ENCODE measurements at regions not wholly inside any gene's neighbourhood (a gene's known extent, or its start where the extent isn't known, plus 50 kb on each side); places are given as distances from the start of the nearest gene placed in this dataset.

GRCh38 chr10:28082316-28082715 lies 83.4 kb upstream of the ODAD2 start:
- Histone ChIP-seq H3K27ac (ENCODE audit: low read length) (no peak overlapping the region), H3K9me3 (replicated peaks; ENCODE audit: insufficient read depth, low read length) (no peaks in the 10 kb centered on the region), H3K4me2 (ENCODE audit: low read depth, low read length) (no peak overlapping the region), H3K4me3 (ENCODE audit: low read length) (no peak overlapping the region), H3K9me2 (replicated peaks; ENCODE audit: insufficient read depth, low read length) (no peaks in the 10 kb centered on the region), H2AFZ (ENCODE audit: low read length) (no peak overlapping the region), H3K36me3 (replicated peaks; ENCODE audit: insufficient read depth, low read length) (no peaks in the 10 kb centered on the region), H3K9ac (ENCODE audit: low read length) (no peak overlapping the region), H3K4me1 (ENCODE audit: low read length) (no peaks in the 10 kb centered on the region), H4K20me1 (ENCODE audit: insufficient read depth, low read length) (no peaks in the 10 kb centered on the region), H3K79me2 (ENCODE audit: low read length) (no peaks in the 10 kb centered on the region), H3F3A (ENCODE audit: insufficient read depth, low read length) (no peaks in the 10 kb centered on the region), H3K27me3 (replicated peaks; ENCODE audit: insufficient read depth, low read length) (no peaks in the 10 kb centered on the region)
- no peak for TF ChIP-seq EZH2phosphoT487 (IDR thresholded peaks at IDR 0.05; ENCODE audit: low read length)
- TF ChIP-seq CTCF (IDR thresholded peaks at IDR 0.05; ENCODE audit: low read length): no peak
- no peak for TF ChIP-seq EZH2 (optimal IDR thresholded peaks at IDR 0.05; ENCODE audit: low read depth, low read length)
- no peak for DNase-seq

- Histone ChIP-seq H3K36me3 (replicated peaks; ENCODE audit: insufficient read depth, low read length) (no peaks in the 10 kb centered on the region), H3F3A (ENCODE audit: insufficient read depth, low read length) (no peaks in the 10 kb centered on the region), H3K4me1 (ENCODE audit: low read length) (no peaks in the 10 kb centered on the region), H3K27me3 (replicated peaks; ENCODE audit: insufficient read depth, low read length) (no peaks in the 10 kb centered on the region), H4K20me1 (ENCODE audit: insufficient read depth, low read length) (no peaks in the 10 kb centered on the region), H2AFZ (ENCODE audit: low read length) (no peak overlapping the region), H3K9me2 (replicated peaks; ENCODE audit: insufficient read depth, low read length) (no peaks in the 10 kb centered on the region), H3K79me2 (ENCODE audit: low read length) (no peaks in the 10 kb centered on the region), H3K4me2 (ENCODE audit: low read depth, low read length) (no peak overlapping the region), H3K4me3 (ENCODE audit: low read length) (no peak overlapping the region), H3K9me3 (replicated peaks; ENCODE audit: insufficient read depth, low read length) (no peaks in the 10 kb centered on the region), H3K27ac (ENCODE audit: low read length) (no peak overlapping the region), H3K9ac (ENCODE audit: low read length) (no peak overlapping the region)
- TF ChIP-seq EZH2 (optimal IDR thresholded peaks at IDR 0.05; ENCODE audit: low read depth, low read length) (no peak), CTCF (IDR thresholded peaks at IDR 0.05; ENCODE audit: low read length) (no peak), EZH2phosphoT487 (IDR thresholded peaks at IDR 0.05; ENCODE audit: low read length) (no peak)
- DNase-seq: no peak
Observed at GRCh38 chr10:28077889-28078288, 79.0 kb upstream of the ODAD2 start.

- no peaks in the 10 kb centered on the region for H4K20me1 ChIP-seq (ENCODE audit: insufficient read depth, low read length)
- no peak overlapping the region for H3K27ac ChIP-seq (ENCODE audit: low read length)
- no peak overlapping the region for H2AFZ ChIP-seq (ENCODE audit: low read length)
- H3K27me3 ChIP-seq (replicated peaks; ENCODE audit: insufficient read depth, low read length): no peaks in the 10 kb centered on the region
- no peaks in the 10 kb centered on the region for H3K4me1 ChIP-seq (ENCODE audit: low read length)
- TF ChIP-seq EZH2phosphoT487 (IDR thresholded peaks at IDR 0.05; ENCODE audit: low read length) (no peak), EZH2 (optimal IDR thresholded peaks at IDR 0.05; ENCODE audit: low read depth, low read length) (no peak), CTCF (IDR thresholded peaks at IDR 0.05; ENCODE audit: low read length) (no peak)
- no peaks in the 10 kb centered on the region for H3K36me3 ChIP-seq (replicated peaks; ENCODE audit: insufficient read depth, low read length)
- no peak overlapping the region for H3K9ac ChIP-seq (ENCODE audit: low read length)
- H3F3A ChIP-seq (ENCODE audit: insufficient read depth, low read length): no peaks in the 10 kb centered on the region
- no peak overlapping the region for H3K4me2 ChIP-seq (ENCODE audit: low read depth, low read length)
- no peaks in the 10 kb centered on the region for H3K9me2 ChIP-seq (replicated peaks; ENCODE audit: insufficient read depth, low read length)
- DNase-seq: no peak
- no peaks in the 10 kb centered on the region for H3K79me2 ChIP-seq (ENCODE audit: low read length)
- no peak overlapping the region for H3K4me3 ChIP-seq (ENCODE audit: low read length)
- H3K9me3 ChIP-seq (replicated peaks; ENCODE audit: insufficient read depth, low read length): no peaks in the 10 kb centered on the region
Observed at GRCh38 chr10:28075424-28075823, 76.5 kb upstream of the ODAD2 start.

All from MM.1S (cell line).